Uterus (tissue), 3 donors: ENCODE measurements at regions not wholly inside any gene's neighbourhood (a gene's known extent, or its start where the extent isn't known, plus 50 kb on each side); places are given as distances from the start of the nearest gene placed in this dataset.

Experiments
- DNase-seq, 2 donors: peaks; one replicate each; pipeline ENCODE4 v3.0.0-alpha.2; 2019 to 2020
- H3K27ac ChIP-seq, 2 donors: fragments of 200-600 bp; sonication (generic); 1 replicate in 1 of 2; 2 replicates in 1 of 2; pipeline ENCODE4 v1.5.1; 2016 to 2018
- H3K27me3 ChIP-seq, 2 donors: fragments of 200-600 bp; sonication (generic); one replicate each; pipeline ENCODE4 v1.5.1; 2018 to 2019; ENCODE audit warnings: control low read depth in 1 of 2
- H3K36me3 ChIP-seq, 2 donors: fragments of 200-600 bp; sonication (generic); one replicate each; pipeline ENCODE4 v1.5.1; 2019; ENCODE audit warnings: control low read depth in 1 of 2
- H3K4me1 ChIP-seq, 2 donors: fragments of 200-600 bp; sonication (generic); one replicate each; pipeline ENCODE4 v1.5.1; 2018 to 2019; ENCODE audit warnings: control low read depth in 1 of 2
- H3K4me3 ChIP-seq, 2 donors: fragments of 200-600 bp; sonication (generic); 1 replicate in 1 of 2; 2 replicates in 1 of 2; pipeline ENCODE4 v1.5.1; 2018 to 2019; ENCODE audit warnings: mild to moderate bottlenecking in 1 of 2
- H3K9me3 ChIP-seq, 2 donors: fragments of 200-600 bp; sonication (generic); one replicate each; pipeline ENCODE4 v1.5.1; 2019; ENCODE audit warnings: control low read depth in 1 of 2
- POLR2A ChIP-seq, 2 donors: fragments of 450-650 bp; IDR thresholded peaks; one replicate each; pipeline ENCODE4 v1.6.1; 2016; ENCODE audit warnings: antibody characterized with exemption in 2 of 2, mild to moderate bottlenecking in 1 of 2, moderate library complexity in 1 of 2
- intact Hi-C: fragments of 100-400 bp; cut with DNase I; formaldehyde crosslinking; loops from one replicate; pipeline ENCODE4 v1.15.1; 2023; ENCODE audit warnings: low total_unique reads
- TF ChIP-seq, protein P1 (sequence below), 4 experiments: fragments of 200-600 bp in 2 of 4; fragments of 450-650 bp in 2 of 4; sonication (generic) in 2 of 4; IDR thresholded peaks; one replicate each; pipeline ENCODE4 v1.5.1; 2016 to 2019; ENCODE audit warnings: antibody characterized with exemption in 4 of 4, mild to moderate bottlenecking in 2 of 4, moderate library complexity in 1 of 4
- donor health status: DM: yes; HTN: yes; CAD: no.

DNA sequence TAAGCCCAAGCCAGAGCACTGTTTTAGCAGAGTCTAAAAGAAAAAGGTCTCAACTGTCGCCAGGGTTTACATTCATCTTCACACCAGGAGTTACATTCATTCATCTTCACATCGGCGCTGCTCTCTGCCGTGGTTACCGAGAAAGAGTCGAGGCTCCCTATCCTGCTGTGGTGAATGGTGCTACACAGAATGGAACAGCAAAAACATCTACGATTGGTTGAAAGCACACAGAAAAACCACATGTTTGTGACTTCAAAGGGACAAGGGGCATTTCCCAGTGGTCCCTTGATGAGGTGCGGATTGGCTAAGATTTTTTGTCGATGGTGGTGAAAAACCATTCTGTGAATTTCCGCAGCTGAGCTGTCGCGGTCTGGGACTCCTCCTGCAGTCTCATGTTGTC, 231.1 kb downstream of the SIPA1L2 start:
- Histone ChIP-seq H3K36me3 (no peaks in the 10 kb centered on the region), H3K27me3 (no peaks in the 10 kb centered on the region), H3K9me3 (no peaks in the 10 kb centered on the region), H3K4me3 (no peak overlapping the region), H3K27ac (no peak overlapping the region), H3K4me1 (no peaks in the 10 kb centered on the region)
- DNase-seq: no peak
- no peak for TF ChIP-seq POLR2A (IDR thresholded peaks at IDR 0.05)
- TF ChIP-seq, protein P1, sequence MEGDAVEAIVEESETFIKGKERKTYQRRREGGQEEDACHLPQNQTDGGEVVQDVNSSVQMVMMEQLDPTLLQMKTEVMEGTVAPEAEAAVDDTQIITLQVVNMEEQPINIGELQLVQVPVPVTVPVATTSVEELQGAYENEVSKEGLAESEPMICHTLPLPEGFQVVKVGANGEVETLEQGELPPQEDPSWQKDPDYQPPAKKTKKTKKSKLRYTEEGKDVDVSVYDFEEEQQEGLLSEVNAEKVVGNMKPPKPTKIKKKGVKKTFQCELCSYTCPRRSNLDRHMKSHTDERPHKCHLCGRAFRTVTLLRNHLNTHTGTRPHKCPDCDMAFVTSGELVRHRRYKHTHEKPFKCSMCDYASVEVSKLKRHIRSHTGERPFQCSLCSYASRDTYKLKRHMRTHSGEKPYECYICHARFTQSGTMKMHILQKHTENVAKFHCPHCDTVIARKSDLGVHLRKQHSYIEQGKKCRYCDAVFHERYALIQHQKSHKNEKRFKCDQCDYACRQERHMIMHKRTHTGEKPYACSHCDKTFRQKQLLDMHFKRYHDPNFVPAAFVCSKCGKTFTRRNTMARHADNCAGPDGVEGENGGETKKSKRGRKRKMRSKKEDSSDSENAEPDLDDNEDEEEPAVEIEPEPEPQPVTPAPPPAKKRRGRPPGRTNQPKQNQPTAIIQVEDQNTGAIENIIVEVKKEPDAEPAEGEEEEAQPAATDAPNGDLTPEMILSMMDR (IDR thresholded peaks at IDR 0.05): no peak
- intact Hi-C loops: no loop called here

DNA sequence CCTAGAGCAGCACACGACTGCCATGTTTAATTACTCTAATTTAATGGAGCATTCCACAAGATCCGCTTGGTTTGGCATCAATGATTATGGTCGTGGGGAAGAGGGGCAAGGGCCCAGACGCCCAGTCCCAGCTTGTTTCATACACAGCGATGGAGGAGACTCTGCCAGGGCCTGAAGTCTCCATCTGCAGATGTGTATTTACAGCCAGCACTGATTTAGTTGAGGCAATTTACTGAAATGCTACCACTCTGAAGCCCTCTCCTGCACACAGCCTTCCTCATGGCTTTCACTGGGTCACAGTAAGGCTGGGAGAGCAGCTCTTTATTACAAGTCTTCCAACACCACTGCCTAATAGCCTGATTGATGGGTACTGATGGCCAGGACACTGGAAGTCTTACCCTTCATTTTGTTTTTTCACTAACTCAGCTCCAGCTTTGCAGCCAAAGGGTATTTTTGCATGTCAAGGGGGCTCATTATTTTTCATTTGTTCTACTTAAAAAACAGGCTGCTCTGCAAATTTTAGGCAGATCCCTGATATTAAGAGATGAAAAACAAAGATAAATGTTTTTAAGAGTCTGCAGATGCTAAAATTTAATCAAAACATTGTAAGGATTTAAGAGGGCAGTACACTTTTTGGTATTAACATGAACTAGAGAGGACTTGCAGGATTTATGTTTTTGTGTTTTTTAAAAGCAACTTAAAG, 236.3 kb downstream of the SIPA1L2 start:
- no peak overlapping the region for H3K27ac ChIP-seq
- DNase-seq: no peak
- TF ChIP-seq POLR2A (IDR thresholded peaks at IDR 0.05): no peak
- TF ChIP-seq, protein P1 (IDR thresholded peaks at IDR 0.05): no peak
- no peak overlapping the region for H3K4me3 ChIP-seq
- H3K36me3 ChIP-seq: no peaks in the 10 kb centered on the region
- no peaks in the 10 kb centered on the region for H3K4me1 ChIP-seq
- no peaks in the 10 kb centered on the region for H3K27me3 ChIP-seq
- intact Hi-C loops: no loop called here
- no peaks in the 10 kb centered on the region for H3K9me3 ChIP-seq

DNA sequence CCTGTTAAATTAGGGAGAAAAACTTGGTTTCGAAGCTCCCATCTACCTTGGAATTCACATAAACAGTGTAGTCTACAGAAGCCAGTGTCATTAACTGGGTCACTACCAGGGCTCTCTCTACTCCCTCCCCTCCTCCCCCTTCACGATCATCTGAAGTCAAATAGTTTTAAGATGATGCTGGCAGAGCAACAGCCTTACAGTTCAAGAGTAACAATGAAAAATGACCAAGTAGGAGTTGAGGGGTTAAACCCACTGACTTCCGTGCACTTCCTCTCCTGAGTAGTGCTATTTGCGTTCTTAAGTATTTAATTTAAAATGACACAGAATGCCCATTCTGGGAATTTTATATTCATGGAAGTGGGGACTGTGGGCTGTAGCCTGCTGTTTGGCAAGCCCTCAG, 236.9 kb downstream of the SIPA1L2 start:
- no peaks in the 10 kb centered on the region for H3K27me3 ChIP-seq
- no peaks in the 10 kb centered on the region for H3K4me1 ChIP-seq
- no peak for TF ChIP-seq POLR2A (IDR thresholded peaks at IDR 0.05)
- TF ChIP-seq, protein P1 (IDR thresholded peaks at IDR 0.05): no peak
- no peaks in the 10 kb centered on the region for H3K9me3 ChIP-seq
- H3K4me3 ChIP-seq: no peak overlapping the region
- DNase-seq: no peak
- H3K36me3 ChIP-seq: no peaks in the 10 kb centered on the region
- no peak overlapping the region for H3K27ac ChIP-seq
- intact Hi-C loops: no loop called here

DNA sequence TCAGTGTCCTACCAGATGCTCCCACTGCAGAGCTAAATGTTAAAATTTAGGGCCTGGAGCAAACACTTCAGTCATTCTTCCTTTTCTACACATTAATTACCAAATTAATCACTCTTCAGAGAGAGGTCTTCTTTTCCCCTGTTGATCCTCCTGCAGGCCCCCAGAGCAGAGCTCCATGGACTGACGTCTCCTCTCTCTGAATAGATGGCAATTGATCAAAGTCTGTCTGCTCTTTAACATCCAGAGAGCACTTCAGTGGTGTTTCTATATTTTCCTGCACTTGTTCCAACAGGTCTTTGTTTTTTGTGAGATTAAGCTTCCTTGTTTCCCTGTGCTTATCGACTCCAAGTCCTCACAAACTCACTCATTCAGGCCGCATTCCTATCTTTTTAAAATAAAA, 239.3 kb downstream of the SIPA1L2 start:
- Histone ChIP-seq H3K36me3 (no peaks in the 10 kb centered on the region), H3K4me3 (no peak overlapping the region), H3K27me3 (no peaks in the 10 kb centered on the region), H3K4me1 (no peaks in the 10 kb centered on the region), H3K9me3 (no peaks in the 10 kb centered on the region), H3K27ac (no peak overlapping the region)
- no peak for DNase-seq
- intact Hi-C loops: no loop called here
- TF ChIP-seq, protein P1 (IDR thresholded peaks at IDR 0.05): no peak
- TF ChIP-seq POLR2A (IDR thresholded peaks at IDR 0.05): no peak

DNA sequence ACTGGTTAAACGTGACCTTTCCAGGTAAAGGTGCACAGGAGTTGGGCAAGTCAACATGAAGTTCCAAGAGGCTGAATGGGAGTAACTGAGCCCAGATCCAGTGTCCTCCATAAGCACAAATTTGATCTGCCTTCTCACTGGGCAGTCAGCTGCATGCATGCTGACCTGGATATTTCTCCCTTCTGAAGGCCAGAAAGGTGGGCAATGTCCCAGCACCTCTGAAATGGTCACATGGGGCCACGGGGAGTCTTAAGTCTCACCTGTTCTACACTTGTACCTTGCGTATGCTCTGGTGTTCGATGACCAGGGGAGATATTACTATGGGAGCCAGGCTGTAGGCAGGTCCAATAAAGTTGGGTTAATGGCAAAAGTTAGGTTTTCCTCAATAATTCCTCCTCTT, 240.2 kb downstream of the SIPA1L2 start:
- H3K36me3 ChIP-seq: no peaks in the 10 kb centered on the region
- intact Hi-C loops: no loop called here
- no peak overlapping the region for H3K4me3 ChIP-seq
- no peaks in the 10 kb centered on the region for H3K9me3 ChIP-seq
- TF ChIP-seq POLR2A (IDR thresholded peaks at IDR 0.05): no peak
- TF ChIP-seq, protein P1 (IDR thresholded peaks at IDR 0.05): no peak
- DNase-seq: no peak
- no peaks in the 10 kb centered on the region for H3K4me1 ChIP-seq
- H3K27ac ChIP-seq: no peak overlapping the region
- no peaks in the 10 kb centered on the region for H3K27me3 ChIP-seq
